Breast epithelium (tissue), 4 donors: ENCODE measurements at regions not wholly inside any gene's neighbourhood (a gene's known extent, or its start where the extent isn't known, plus 50 kb on each side); places are given as distances from the start of the nearest gene placed in this dataset.
"Not testable (repeated sequence)": the region's sequence is repeated elsewhere in the genome, so short reads cannot be mapped to it uniquely, and the experiment has no call there.

ENCODE experiments used
- DNase-seq, 2 donors: peaks; one replicate each; pipeline ENCODE4 v3.0.0-alpha.2; 2019; ENCODE audit warnings: low spot score in 2 of 2
- H3K27ac ChIP-seq, 2 donors: fragments of 200-600 bp; sonication (generic) in 1 of 2; one replicate each; pipeline ENCODE4 v1.5.1; 2016 to 2019; ENCODE audit warnings: mild to moderate bottlenecking in 1 of 2
- H3K27me3 ChIP-seq, 2 donors: fragments of 200-600 bp; sonication (generic) in 1 of 2; one replicate each; pipeline versions ENCODE4 v1.5.1 to v1.6.0; 2017 to 2019; ENCODE audit warnings: control low read depth in 1 of 2, mild to moderate bottlenecking in 1 of 2
- H3K36me3 ChIP-seq: fragments of 200-600 bp; one replicate; pipeline ENCODE4 v1.5.1; 2019
- H3K4me1 ChIP-seq, 2 donors: fragments of 200-600 bp; sonication (generic); one replicate each; pipeline ENCODE4 v1.5.1; 2016 to 2019; ENCODE audit warnings: control low read depth in 1 of 2
- H3K4me3 ChIP-seq, 3 donors: fragments of 200-600 bp; sonication (generic); 1 replicate in 2 of 3; 2 replicates in 1 of 3; pipeline ENCODE4 v1.5.1; 2016 to 2019; ENCODE audit warnings: mild to moderate bottlenecking in 3 of 3, moderate library complexity in 2 of 3
- H3K9me3 ChIP-seq, 2 donors: fragments of 200-600 bp; sonication (generic) in 1 of 2; one replicate each; pipeline ENCODE4 v1.5.1; 2016 to 2019; ENCODE audit warnings: control low read depth in 1 of 2
- POLR2A ChIP-seq: fragments of 450-650 bp; IDR thresholded peaks from one replicate; pipeline ENCODE4 v1.6.1; 2016; ENCODE audit warnings: antibody characterized with exemption, mild to moderate bottlenecking, moderate library complexity
- POLR2AphosphoS5 ChIP-seq, 3 donors: sonication (generic); formaldehyde crosslinking; IDR thresholded peaks; one replicate each; pipeline ENCODE4 v1.6.1; 2017; ENCODE audit warnings: antibody characterized with exemption in 3 of 3
- intact Hi-C: fragments of 100-400 bp; cut with DNase I; formaldehyde crosslinking; loops from one replicate; pipeline ENCODE4 v1.15.1; 2023; ENCODE audit warnings: low total_unique reads
- TF ChIP-seq, protein P1 (sequence below), 3 donors: fragments of 450-650 bp; IDR thresholded peaks; one replicate each; pipeline ENCODE4 v1.5.1; 2016 to 2017; ENCODE audit warnings: antibody characterized with exemption in 3 of 3, mild to moderate bottlenecking in 3 of 3, moderate library complexity in 3 of 3

DNA sequence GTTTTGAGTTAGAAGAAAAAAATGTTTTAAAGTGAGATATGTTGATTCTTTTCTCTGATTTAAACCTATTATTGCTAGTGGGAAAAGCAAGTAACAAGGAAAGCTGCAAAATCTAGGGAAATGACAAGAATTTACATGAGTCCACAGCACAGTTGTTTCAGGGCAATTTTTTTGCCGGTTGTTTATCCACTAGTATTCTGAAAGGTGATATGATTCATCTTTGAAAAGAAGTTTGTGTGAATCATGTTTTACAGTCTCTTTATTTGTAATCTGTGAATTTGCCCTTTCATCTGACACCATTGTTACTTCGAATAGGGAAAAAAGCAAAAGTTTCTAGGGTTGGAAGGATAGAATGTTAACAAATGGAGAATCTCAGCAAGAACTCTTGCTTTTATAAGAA, 894.7 kb downstream of the OTOL1 start:
- Histone ChIP-seq H3K27me3 (no peaks in the 10 kb centered on the region), H3K4me1 (no peaks in the 10 kb centered on the region), H3K4me3 (no peak overlapping the region), H3K9me3 (no peaks in the 10 kb centered on the region), H3K27ac (no peak overlapping the region), H3K36me3 (no peaks in the 10 kb centered on the region)
- no peak for TF ChIP-seq POLR2AphosphoS5 (IDR thresholded peaks at IDR 0.05)
- TF ChIP-seq, protein P1, sequence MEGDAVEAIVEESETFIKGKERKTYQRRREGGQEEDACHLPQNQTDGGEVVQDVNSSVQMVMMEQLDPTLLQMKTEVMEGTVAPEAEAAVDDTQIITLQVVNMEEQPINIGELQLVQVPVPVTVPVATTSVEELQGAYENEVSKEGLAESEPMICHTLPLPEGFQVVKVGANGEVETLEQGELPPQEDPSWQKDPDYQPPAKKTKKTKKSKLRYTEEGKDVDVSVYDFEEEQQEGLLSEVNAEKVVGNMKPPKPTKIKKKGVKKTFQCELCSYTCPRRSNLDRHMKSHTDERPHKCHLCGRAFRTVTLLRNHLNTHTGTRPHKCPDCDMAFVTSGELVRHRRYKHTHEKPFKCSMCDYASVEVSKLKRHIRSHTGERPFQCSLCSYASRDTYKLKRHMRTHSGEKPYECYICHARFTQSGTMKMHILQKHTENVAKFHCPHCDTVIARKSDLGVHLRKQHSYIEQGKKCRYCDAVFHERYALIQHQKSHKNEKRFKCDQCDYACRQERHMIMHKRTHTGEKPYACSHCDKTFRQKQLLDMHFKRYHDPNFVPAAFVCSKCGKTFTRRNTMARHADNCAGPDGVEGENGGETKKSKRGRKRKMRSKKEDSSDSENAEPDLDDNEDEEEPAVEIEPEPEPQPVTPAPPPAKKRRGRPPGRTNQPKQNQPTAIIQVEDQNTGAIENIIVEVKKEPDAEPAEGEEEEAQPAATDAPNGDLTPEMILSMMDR (IDR thresholded peaks at IDR 0.05): no peak
- TF ChIP-seq POLR2A: no peak
- no peak for DNase-seq
- intact Hi-C loops: no loop called here

DNA sequence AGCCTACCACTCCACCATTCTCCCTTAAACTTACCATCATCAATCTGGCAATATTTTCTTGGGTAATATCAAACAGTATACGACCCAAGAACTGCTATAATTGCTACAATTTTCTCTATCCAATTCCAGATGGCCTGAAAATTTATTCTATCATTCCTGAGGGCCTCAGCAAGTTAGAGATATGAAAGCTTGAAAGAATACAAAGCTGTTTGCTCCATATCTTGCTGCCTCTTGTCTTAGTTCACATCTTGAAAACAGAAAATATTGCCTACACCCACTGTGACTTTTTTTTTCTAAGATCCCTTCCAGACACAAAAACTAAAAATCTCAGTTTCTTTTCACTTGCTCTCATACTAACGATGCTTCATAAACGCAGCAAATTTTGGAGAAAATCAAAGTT, 898.9 kb downstream of the OTOL1 start:
- Histone ChIP-seq H3K4me1 (no peaks in the 10 kb centered on the region), H3K27me3 (no peaks in the 10 kb centered on the region), H3K9me3 (no peaks in the 10 kb centered on the region), H3K4me3 (no peak overlapping the region), H3K36me3 (no peaks in the 10 kb centered on the region), H3K27ac (no peak overlapping the region)
- intact Hi-C loops: no loop called here
- DNase-seq: no peak
- no peak for TF ChIP-seq POLR2AphosphoS5 (IDR thresholded peaks at IDR 0.05)
- TF ChIP-seq POLR2A: no peak
- TF ChIP-seq, protein P1 (IDR thresholded peaks at IDR 0.05): no peak

DNA sequence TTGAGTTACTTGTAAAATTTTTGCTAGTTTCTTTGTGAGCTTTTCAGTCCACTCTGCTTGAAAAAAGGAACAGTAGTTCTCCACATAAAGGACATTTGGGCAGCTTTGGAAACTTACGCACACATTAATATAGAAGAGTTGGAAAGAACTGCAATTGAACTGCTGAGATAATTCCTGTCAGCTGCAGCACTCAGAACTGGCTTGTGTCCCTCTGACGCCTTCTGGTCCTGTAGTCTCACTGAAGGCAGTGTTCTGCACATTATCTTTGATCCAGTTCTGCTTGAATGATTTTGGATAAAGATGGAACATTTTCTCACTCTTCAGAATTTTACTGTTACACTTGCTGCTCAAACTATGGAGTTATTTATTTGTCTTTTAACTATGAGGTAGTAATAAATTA, 901.9 kb downstream of the OTOL1 start:
- Histone ChIP-seq H3K4me3 (no peak overlapping the region), H3K4me1 (no peaks in the 10 kb centered on the region), H3K9me3 (no peaks in the 10 kb centered on the region), H3K27ac (no peak overlapping the region), H3K36me3 (no peaks in the 10 kb centered on the region), H3K27me3 (no peaks in the 10 kb centered on the region)
- intact Hi-C loops: no loop called here
- DNase-seq: no peak
- no peak for TF ChIP-seq POLR2A
- TF ChIP-seq, protein P1 (IDR thresholded peaks at IDR 0.05): no peak

DNA sequence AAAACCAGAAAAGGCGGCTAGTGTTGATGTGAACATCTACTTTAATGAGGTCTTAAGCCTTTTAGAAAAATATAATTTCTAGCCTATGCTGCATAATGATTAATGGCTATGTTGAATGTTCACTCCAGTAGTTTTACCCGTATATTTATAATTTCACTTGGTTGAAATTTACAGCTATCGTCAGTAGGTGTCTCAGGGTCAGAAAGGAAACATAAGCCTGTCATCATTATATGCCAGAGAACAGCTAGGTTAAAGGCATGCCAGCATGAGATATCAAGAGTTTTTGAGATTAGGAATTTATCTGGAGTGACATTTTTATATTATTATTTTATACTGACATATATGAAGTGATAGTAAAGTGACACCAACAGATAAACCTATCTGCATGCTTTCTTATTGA, 904.1 kb downstream of the OTOL1 start:
- TF ChIP-seq POLR2A: no peak
- TF ChIP-seq, protein P1 (IDR thresholded peaks at IDR 0.05): no peak
- no peak for TF ChIP-seq POLR2AphosphoS5 (IDR thresholded peaks at IDR 0.05)
- H3K27ac ChIP-seq: no peak overlapping the region

DNA sequence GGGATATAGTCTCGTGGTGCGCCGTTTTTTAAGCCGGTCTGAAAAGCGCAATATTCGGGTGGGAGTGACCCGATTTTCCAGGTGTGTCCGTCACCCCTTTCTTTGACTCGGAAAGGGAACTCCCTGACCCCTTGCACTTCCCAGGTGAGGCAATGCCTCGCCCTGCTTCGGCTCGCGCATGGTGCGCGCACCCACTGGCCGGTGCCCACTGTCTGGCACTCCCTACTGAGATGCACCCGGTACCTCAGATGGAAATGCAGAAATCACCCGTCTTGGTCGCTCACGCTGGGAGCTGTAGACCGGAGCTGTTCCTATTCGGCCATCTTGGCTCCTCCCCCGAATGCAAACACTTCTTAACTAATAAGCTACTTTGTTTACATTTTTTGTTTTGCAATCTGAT, 914.9 kb downstream of the OTOL1 start:
- DNase-seq, intact Hi-C loops, H3K27ac ChIP-seq, H3K36me3 ChIP-seq, H3K27me3 ChIP-seq, H3K4me3 ChIP-seq, H3K9me3 ChIP-seq, H3K4me1 ChIP-seq: not testable (repeated sequence)

More for the DNA sequence above, 904.1 kb downstream of the OTOL1 start:
- H3K27me3 ChIP-seq: no peaks in the 10 kb centered on the region
- H3K4me3 ChIP-seq: no peak overlapping the region
- H3K9me3 ChIP-seq: no peaks in the 10 kb centered on the region
- no peak for DNase-seq
- no peaks in the 10 kb centered on the region for H3K36me3 ChIP-seq
- H3K4me1 ChIP-seq: no peaks in the 10 kb centered on the region
- intact Hi-C loops: no loop called here

DNA sequence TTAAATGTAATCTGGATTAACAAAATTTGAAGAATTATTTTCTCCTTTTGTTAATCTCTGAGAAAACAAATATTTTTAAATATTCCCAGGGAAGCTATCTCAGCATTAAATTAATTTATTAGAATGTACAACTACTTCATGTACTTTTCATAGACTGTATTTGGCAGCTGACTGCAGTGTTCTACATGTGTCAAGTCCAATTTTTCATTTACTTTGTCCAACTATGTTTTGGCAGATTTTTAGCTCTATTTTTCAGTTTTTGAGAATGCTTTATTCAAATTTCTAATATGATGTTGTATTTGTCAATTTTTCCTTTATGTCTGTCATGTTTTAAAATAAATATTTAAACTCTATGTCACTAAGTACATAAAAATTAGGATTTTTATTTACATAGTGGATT, 925.1 kb downstream of the OTOL1 start:
- no peaks in the 10 kb centered on the region for H3K9me3 ChIP-seq

More for the DNA sequence above, 925.1 kb downstream of the OTOL1 start:
- Histone ChIP-seq H3K27ac (no peak overlapping the region), H3K36me3 (no peaks in the 10 kb centered on the region), H3K4me3 (no peak overlapping the region), H3K27me3 (no peaks in the 10 kb centered on the region), H3K4me1 (no peaks in the 10 kb centered on the region)
- no peak for TF ChIP-seq POLR2A
- no peak for TF ChIP-seq POLR2AphosphoS5 (IDR thresholded peaks at IDR 0.05)
- TF ChIP-seq, protein P1 (IDR thresholded peaks at IDR 0.05): no peak
- intact Hi-C loops: no loop called here
- no peak for DNase-seq
